HL-60 (cell line): ENCODE measurements at regions not wholly inside any gene's neighbourhood (a gene's known extent, or its start where the extent isn't known, plus 50 kb on each side); places are given as distances from the start of the nearest gene placed in this dataset.

Source experiments
- GABPA ChIP-seq: IDR thresholded peaks from 2 replicates; pipeline ENCODE4 v1.6.1; 2012; ENCODE audit warnings: low read depth
- POLR2AphosphoS5 ChIP-seq: IDR thresholded peaks from 2 replicates; pipeline ENCODE4 v1.6.1; 2012; ENCODE audit warnings: low read depth
- TF ChIP-seq, protein P1 (sequence below): IDR thresholded peaks from one replicate; pipeline ENCODE4 v1.5.1; 2011; ENCODE audit warnings: low read length, control low read depth, inconsistent platforms; ENCODE audit not compliant: insufficient read depth

DNA sequence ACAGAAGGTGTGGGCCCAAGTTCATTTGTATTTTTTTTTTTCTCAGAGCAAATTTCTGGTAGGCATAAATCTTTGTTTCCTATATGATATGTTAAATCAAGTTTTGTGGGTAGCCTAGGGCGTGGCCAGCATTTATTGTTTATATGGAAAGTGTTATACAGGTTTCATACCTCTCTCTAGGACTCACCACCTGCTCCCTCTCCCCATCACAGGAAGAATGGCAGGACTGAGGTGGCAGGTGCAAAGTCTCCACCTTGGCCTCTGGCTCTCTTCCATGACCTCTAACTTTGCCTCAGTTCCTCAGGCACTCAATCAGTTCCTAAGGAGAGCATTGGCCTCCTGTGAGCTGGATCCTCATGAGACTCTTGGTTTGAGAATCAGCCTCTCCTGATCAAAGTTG lies 172.3 kb upstream of the TSC22D1 start:
- TF ChIP-seq, protein P1, sequence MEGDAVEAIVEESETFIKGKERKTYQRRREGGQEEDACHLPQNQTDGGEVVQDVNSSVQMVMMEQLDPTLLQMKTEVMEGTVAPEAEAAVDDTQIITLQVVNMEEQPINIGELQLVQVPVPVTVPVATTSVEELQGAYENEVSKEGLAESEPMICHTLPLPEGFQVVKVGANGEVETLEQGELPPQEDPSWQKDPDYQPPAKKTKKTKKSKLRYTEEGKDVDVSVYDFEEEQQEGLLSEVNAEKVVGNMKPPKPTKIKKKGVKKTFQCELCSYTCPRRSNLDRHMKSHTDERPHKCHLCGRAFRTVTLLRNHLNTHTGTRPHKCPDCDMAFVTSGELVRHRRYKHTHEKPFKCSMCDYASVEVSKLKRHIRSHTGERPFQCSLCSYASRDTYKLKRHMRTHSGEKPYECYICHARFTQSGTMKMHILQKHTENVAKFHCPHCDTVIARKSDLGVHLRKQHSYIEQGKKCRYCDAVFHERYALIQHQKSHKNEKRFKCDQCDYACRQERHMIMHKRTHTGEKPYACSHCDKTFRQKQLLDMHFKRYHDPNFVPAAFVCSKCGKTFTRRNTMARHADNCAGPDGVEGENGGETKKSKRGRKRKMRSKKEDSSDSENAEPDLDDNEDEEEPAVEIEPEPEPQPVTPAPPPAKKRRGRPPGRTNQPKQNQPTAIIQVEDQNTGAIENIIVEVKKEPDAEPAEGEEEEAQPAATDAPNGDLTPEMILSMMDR, result no peak
- TF ChIP-seq GABPA (no peak), POLR2AphosphoS5 (no peak)
